HepG2 (cell line): ENCODE measurements at regions not wholly inside any gene's neighbourhood (a gene's known extent, or its start where the extent isn't known, plus 50 kb on each side); places are given as distances from the start of the nearest gene placed in this dataset.

ENCODE experiments used
- ETV6 ChIP-seq: sonication (generic); formaldehyde crosslinking; conservative IDR thresholded peaks from 2 replicates; pipeline ENCODE4 v1.4.0; 2020; ENCODE audit warnings: missing genetic modification reagents
- GATAD1 ChIP-seq: IDR thresholded peaks from 2 replicates; pipeline ENCODE4 v1.6.1; 2016; ENCODE audit warnings: missing genetic modification reagents, missing compliant biosample characterization
- MAFG ChIP-seq: sonication (generic); formaldehyde crosslinking; IDR thresholded peaks from 2 replicates; pipeline ENCODE4 v1.5.1; 2020; ENCODE audit warnings: mild to moderate bottlenecking, missing genetic modification reagents
- MYC ChIP-seq: sonication (generic); formaldehyde crosslinking; IDR thresholded peaks from 2 replicates; pipeline ENCODE4 v1.9.0; 2021; ENCODE audit warnings: missing genetic modification reagents, borderline replicate concordance
- SALL2 ChIP-seq: sonication (generic); formaldehyde crosslinking; IDR thresholded peaks from 2 replicates; pipeline ENCODE4 v1.8.1; 2023; ENCODE audit warnings: mild to moderate bottlenecking, missing genetic modification reagents, inconsistent platforms
- SNAPC2 ChIP-seq: sonication (generic); formaldehyde crosslinking; IDR thresholded peaks from 2 replicates; pipeline ENCODE4 v1.8.1; 2022; ENCODE audit warnings: mild to moderate bottlenecking, missing genetic modification reagents
- ZNF292 ChIP-seq: sonication (generic); formaldehyde crosslinking; IDR thresholded peaks from 2 replicates; pipeline ENCODE4 v1.8.1; 2022; ENCODE audit warnings: mild to moderate bottlenecking, low read depth, missing genetic modification reagents, borderline replicate concordance
- ZNF550 ChIP-seq: sonication (generic); formaldehyde crosslinking; IDR thresholded peaks from 2 replicates; pipeline ENCODE4 v1.4.0; 2020; ENCODE audit warnings: mild to moderate bottlenecking, missing genetic modification reagents, borderline replicate concordance
- ZNF570 ChIP-seq: sonication (generic); formaldehyde crosslinking; IDR thresholded peaks from 2 replicates; pipeline ENCODE4 v1.4.0; 2020; ENCODE audit warnings: mild to moderate bottlenecking, missing genetic modification reagents, borderline replicate concordance
- ZNF781 ChIP-seq: sonication (generic); formaldehyde crosslinking; IDR thresholded peaks from 2 replicates; pipeline ENCODE4 v1.5.1; 2020; ENCODE audit warnings: borderline replicate concordance, mild to moderate bottlenecking, missing genetic modification reagents; ENCODE audit errors: not compliant biosample characterization
- TF ChIP-seq, protein P1 (sequence below): sonication (generic); formaldehyde crosslinking; IDR thresholded peaks from 2 replicates; pipeline ENCODE4 v1.4.0; 2020; ENCODE audit warnings: missing genetic modification reagents, borderline replicate concordance
- TF ChIP-seq, protein P2 (sequence below): sonication (generic); formaldehyde crosslinking; IDR thresholded peaks from 2 replicates; pipeline ENCODE4 v1.9.0; 2021; ENCODE audit warnings: missing genetic modification reagents, mild to moderate bottlenecking, borderline replicate concordance
- TF ChIP-seq, protein P3 (sequence below): fragments of 450-650 bp; IDR thresholded peaks from 2 replicates; pipeline ENCODE4 v1.6.1; 2017
- TF ChIP-seq, protein P4 (sequence below): sonication (generic); formaldehyde crosslinking; IDR thresholded peaks from 2 replicates; pipeline ENCODE4 v1.4.0; 2020; ENCODE audit warnings: missing genetic modification reagents

DNA sequence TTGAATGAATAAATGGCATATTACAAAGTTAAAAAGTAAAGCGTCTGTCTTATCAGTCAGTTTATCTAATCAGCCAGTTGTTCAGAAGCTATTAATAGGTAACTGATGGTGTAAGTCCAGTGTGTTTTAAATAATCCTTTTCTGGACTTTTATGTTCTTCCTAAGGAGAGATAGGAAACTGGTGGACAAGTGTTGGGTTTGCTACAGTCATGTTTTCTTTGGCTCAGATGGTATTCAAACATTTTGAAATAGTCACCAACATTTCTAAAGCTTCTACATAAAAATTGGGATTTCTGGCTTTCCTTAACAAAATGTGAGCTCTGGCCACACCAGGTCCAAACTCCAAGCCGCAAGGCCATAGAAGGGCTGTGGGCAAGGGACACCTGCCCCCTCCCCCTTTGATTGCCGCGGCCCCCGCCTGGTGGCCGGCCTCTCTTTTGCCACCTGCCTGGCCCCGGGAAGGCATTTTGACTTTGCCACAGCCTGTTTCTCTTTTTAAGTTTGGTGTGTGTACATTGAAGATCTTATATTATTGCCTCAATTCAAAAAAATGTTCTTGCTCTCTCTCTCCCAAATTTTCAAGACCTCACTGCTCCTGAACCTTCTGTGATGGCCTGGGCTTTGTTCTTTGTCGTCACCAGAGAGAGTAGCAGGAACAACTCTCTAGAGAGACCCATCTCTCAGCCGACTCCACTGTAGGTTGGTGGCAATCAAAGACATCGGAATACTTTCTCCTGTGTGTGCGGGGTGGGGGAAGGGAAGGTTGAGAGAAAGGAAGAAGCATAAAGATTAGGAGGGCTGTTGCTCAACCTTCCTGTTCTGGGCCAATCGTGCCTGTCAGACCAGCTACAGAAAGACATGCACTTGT is 84.0 kb upstream of the ZNF217 start (continued):
- TF ChIP-seq, protein P1, sequence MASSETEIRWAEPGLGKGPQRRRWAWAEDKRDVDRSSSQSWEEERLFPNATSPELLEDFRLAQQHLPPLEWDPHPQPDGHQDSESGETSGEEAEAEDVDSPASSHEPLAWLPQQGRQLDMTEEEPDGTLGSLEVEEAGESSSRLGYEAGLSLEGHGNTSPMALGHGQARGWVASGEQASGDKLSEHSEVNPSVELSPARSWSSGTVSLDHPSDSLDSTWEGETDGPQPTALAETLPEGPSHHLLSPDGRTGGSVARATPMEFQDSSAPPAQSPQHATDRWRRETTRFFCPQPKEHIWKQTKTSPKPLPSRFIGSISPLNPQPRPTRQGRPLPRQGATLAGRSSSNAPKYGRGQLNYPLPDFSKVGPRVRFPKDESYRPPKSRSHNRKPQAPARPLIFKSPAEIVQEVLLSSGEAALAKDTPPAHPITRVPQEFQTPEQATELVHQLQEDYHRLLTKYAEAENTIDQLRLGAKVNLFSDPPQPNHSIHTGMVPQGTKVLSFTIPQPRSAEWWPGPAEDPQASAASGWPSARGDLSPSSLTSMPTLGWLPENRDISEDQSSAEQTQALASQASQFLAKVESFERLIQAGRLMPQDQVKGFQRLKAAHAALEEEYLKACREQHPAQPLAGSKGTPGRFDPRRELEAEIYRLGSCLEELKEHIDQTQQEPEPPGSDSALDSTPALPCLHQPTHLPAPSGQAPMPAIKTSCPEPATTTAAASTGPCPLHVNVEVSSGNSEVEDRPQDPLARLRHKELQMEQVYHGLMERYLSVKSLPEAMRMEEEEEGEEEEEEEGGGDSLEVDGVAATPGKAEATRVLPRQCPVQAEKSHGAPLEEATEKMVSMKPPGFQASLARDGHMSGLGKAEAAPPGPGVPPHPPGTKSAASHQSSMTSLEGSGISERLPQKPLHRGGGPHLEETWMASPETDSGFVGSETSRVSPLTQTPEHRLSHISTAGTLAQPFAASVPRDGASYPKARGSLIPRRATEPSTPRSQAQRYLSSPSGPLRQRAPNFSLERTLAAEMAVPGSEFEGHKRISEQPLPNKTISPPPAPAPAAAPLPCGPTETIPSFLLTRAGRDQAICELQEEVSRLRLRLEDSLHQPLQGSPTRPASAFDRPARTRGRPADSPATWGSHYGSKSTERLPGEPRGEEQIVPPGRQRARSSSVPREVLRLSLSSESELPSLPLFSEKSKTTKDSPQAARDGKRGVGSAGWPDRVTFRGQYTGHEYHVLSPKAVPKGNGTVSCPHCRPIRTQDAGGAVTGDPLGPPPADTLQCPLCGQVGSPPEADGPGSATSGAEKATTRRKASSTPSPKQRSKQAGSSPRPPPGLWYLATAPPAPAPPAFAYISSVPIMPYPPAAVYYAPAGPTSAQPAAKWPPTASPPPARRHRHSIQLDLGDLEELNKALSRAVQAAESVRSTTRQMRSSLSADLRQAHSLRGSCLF, result no peak; the same call in 1 of the 2 replicates
- TF ChIP-seq, protein P2, sequence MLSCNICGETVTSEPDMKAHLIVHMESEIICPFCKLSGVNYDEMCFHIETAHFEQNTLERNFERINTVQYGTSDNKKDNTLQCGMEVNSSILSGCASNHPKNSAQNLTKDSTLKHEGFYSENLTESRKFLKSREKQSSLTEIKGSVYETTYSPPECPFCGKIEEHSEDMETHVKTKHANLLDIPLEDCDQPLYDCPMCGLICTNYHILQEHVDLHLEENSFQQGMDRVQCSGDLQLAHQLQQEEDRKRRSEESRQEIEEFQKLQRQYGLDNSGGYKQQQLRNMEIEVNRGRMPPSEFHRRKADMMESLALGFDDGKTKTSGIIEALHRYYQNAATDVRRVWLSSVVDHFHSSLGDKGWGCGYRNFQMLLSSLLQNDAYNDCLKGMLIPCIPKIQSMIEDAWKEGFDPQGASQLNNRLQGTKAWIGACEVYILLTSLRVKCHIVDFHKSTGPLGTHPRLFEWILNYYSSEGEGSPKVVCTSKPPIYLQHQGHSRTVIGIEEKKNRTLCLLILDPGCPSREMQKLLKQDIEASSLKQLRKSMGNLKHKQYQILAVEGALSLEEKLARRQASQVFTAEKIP, result no peak
- TF ChIP-seq GATAD1 (CRISPR knock-in tag) (0 out of 2 replicates have a peak, but pooled peaks have one; percentile 59), MAFG (CRISPR knock-in tag) (no peak), ETV6 (CRISPR knock-in tag) (peak; percentile 74; the same call in 1 of the 2 replicates), ZNF781 (CRISPR knock-in tag) (peak; percentile 68), SNAPC2 (no peak), ZNF550 (CRISPR knock-in tag) (no peak; the same call in 1 of the 2 replicates), ZNF570 (CRISPR knock-in tag) (no peak), MYC (CRISPR knock-in tag) (peak; percentile 93; the same call in 1 of the 2 replicates), ZNF292 (peak; percentile 66), SALL2 (peak; percentile 40)
- TF ChIP-seq, protein P3, sequence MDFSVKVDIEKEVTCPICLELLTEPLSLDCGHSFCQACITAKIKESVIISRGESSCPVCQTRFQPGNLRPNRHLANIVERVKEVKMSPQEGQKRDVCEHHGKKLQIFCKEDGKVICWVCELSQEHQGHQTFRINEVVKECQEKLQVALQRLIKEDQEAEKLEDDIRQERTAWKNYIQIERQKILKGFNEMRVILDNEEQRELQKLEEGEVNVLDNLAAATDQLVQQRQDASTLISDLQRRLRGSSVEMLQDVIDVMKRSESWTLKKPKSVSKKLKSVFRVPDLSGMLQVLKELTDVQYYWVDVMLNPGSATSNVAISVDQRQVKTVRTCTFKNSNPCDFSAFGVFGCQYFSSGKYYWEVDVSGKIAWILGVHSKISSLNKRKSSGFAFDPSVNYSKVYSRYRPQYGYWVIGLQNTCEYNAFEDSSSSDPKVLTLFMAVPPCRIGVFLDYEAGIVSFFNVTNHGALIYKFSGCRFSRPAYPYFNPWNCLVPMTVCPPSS, result no peak
- TF ChIP-seq, protein P4, sequence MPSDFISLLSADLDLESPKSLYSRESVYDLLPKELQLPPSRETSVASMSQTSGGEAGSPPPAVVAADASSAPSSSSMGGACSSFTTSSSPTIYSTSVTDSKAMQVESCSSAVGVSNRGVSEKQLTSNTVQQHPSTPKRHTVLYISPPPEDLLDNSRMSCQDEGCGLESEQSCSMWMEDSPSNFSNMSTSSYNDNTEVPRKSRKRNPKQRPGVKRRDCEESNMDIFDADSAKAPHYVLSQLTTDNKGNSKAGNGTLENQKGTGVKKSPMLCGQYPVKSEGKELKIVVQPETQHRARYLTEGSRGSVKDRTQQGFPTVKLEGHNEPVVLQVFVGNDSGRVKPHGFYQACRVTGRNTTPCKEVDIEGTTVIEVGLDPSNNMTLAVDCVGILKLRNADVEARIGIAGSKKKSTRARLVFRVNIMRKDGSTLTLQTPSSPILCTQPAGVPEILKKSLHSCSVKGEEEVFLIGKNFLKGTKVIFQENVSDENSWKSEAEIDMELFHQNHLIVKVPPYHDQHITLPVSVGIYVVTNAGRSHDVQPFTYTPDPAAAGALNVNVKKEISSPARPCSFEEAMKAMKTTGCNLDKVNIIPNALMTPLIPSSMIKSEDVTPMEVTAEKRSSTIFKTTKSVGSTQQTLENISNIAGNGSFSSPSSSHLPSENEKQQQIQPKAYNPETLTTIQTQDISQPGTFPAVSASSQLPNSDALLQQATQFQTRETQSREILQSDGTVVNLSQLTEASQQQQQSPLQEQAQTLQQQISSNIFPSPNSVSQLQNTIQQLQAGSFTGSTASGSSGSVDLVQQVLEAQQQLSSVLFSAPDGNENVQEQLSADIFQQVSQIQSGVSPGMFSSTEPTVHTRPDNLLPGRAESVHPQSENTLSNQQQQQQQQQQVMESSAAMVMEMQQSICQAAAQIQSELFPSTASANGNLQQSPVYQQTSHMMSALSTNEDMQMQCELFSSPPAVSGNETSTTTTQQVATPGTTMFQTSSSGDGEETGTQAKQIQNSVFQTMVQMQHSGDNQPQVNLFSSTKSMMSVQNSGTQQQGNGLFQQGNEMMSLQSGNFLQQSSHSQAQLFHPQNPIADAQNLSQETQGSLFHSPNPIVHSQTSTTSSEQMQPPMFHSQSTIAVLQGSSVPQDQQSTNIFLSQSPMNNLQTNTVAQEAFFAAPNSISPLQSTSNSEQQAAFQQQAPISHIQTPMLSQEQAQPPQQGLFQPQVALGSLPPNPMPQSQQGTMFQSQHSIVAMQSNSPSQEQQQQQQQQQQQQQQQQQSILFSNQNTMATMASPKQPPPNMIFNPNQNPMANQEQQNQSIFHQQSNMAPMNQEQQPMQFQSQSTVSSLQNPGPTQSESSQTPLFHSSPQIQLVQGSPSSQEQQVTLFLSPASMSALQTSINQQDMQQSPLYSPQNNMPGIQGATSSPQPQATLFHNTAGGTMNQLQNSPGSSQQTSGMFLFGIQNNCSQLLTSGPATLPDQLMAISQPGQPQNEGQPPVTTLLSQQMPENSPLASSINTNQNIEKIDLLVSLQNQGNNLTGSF (CRISPR knock-in tag), result no peak
